ENCODE measurements at regions not wholly inside any gene's neighbourhood (a gene's known extent, or its start where the extent isn't known, plus 50 kb on each side); places are given as distances from the start of the nearest gene placed in this dataset.

- ATAC-seq (ENCODE audit: insufficient read depth, low FRiP score) (no peak), DNase-seq (peak in 2 of 3 donors; percentile 53)
- no peak for TF ChIP-seq CTCF (IDR thresholded peaks at IDR 0.05; ENCODE audit: control extremely low read depth, extremely low read depth)
- no peak overlapping the region for H3K4me3 ChIP-seq
- H3K36me3 ChIP-seq (ENCODE audit: control insufficient read depth in 4 of 4, insufficient read depth in 4 of 4, low read length in 4 of 4) = no peaks in the 10 kb centered on the region
- WGBS, 2 donors = 80 to 81% methylated on average over 8 of the region's 8 CpGs
- H3K9me3 ChIP-seq (ENCODE audit: control insufficient read depth in 4 of 4, insufficient read depth in 3 of 4, low read length in 3 of 4) = no peaks in the 10 kb centered on the region
- H3K4me1 ChIP-seq (ENCODE audit: control insufficient read depth in 5 of 5, insufficient read depth in 5 of 5, low read length in 5 of 5) = peaks cover 0 to 27% (median 21%) of the 10 kb centered on the region in 5 donors
- peak overlapping the region in 1 of 2 donors; percentile 72 for H3K27ac ChIP-seq (ENCODE audit: low read depth in 1 of 2, low read length in 1 of 2)
- no peaks in the 10 kb centered on the region for H3K27me3 ChIP-seq (ENCODE audit: control insufficient read depth in 3 of 3, insufficient read depth in 3 of 3, low read length in 2 of 3)
- no peak overlapping the region for H3K9ac ChIP-seq (ENCODE audit: insufficient read depth in 1 of 2, low read length in 2 of 2)
Observed at GRCh38 chr9:13896922-13897835, 416.8 kb downstream of the NFIB start.

GRCh38 chr9:13896047-13896446 is 417.9 kb downstream of the NFIB start:
- no peaks in the 10 kb centered on the region for H3K27me3 ChIP-seq (ENCODE audit: control insufficient read depth in 3 of 3, insufficient read depth in 3 of 3, low read length in 2 of 3)
- DNase-seq (no peak), ATAC-seq (ENCODE audit: insufficient read depth, low FRiP score) (no peak)
- H3K36me3 ChIP-seq (ENCODE audit: control insufficient read depth in 4 of 4, insufficient read depth in 4 of 4, low read length in 4 of 4) = no peaks in the 10 kb centered on the region
- no peak overlapping the region for H3K27ac ChIP-seq (ENCODE audit: low read depth in 1 of 2, low read length in 1 of 2)
- 68 to 72% methylated on average over 1 of the region's 1 CpG for WGBS, 2 donors
- no peak overlapping the region for H3K4me3 ChIP-seq
- no peak for TF ChIP-seq CTCF (IDR thresholded peaks at IDR 0.05; ENCODE audit: control extremely low read depth, extremely low read depth)
- H3K9me3 ChIP-seq (ENCODE audit: control insufficient read depth in 4 of 4, insufficient read depth in 3 of 4, low read length in 3 of 4) = no peaks in the 10 kb centered on the region
- peaks cover 0 to 27% (median 15%) of the 10 kb centered on the region in 5 donors for H3K4me1 ChIP-seq (ENCODE audit: control insufficient read depth in 5 of 5, insufficient read depth in 5 of 5, low read length in 5 of 5)
- no peak overlapping the region for H3K9ac ChIP-seq (ENCODE audit: insufficient read depth in 1 of 2, low read length in 2 of 2)

GRCh38 chr9:13885258-13885657 is 428.7 kb downstream of the NFIB start:
- no peaks in the 10 kb centered on the region for H3K4me1 ChIP-seq (ENCODE audit: control insufficient read depth in 5 of 5, insufficient read depth in 5 of 5, low read length in 5 of 5)
- H3K27me3 ChIP-seq (ENCODE audit: control insufficient read depth in 3 of 3, insufficient read depth in 3 of 3, low read length in 2 of 3) = no peaks in the 10 kb centered on the region
- ATAC-seq (ENCODE audit: insufficient read depth, low FRiP score) = no peak
- no peak overlapping the region for H3K27ac ChIP-seq (ENCODE audit: low read depth in 1 of 2, low read length in 1 of 2)
- no peak overlapping the region for H3K9ac ChIP-seq (ENCODE audit: insufficient read depth in 1 of 2, low read length in 2 of 2)
- no peak overlapping the region for H3K4me3 ChIP-seq
- peaks cover 0 to 8% (median 0%) of the 10 kb centered on the region in 4 donors for H3K9me3 ChIP-seq (ENCODE audit: control insufficient read depth in 4 of 4, insufficient read depth in 3 of 4, low read length in 3 of 4)
- no peaks in the 10 kb centered on the region for H3K36me3 ChIP-seq (ENCODE audit: control insufficient read depth in 4 of 4, insufficient read depth in 4 of 4, low read length in 4 of 4)
- no peak for TF ChIP-seq CTCF (IDR thresholded peaks at IDR 0.05; ENCODE audit: control extremely low read depth, extremely low read depth)
- DNase-seq = no peak
- 87 to 88% methylated on average over 1 of the region's 1 CpG for WGBS, 2 donors
